22Rv1 (cell line): ENCODE measurements at regions not wholly inside any gene's neighbourhood (a gene's known extent, or its start where the extent isn't known, plus 50 kb on each side); places are given as distances from the start of the nearest gene placed in this dataset.
"Not testable (repeated sequence)": the region's sequence is repeated elsewhere in the genome, so short reads cannot be mapped to it uniquely, and the experiment has no call there.

Experiments used
- H3K27ac ChIP-seq: fragments of 450-650 bp; 2 replicates; pipeline ENCODE4 v1.5.1; 2017
- ZFX ChIP-seq: fragments of 450-650 bp; IDR thresholded peaks from 2 replicates; pipeline ENCODE4 v1.6.1; 2017; ENCODE audit warnings: antibody characterized with exemption, borderline replicate concordance
- TF ChIP-seq, protein P1 (sequence below): fragments of 450-650 bp; IDR thresholded peaks from 2 replicates; pipeline ENCODE4 v1.5.1; 2017; ENCODE audit warnings: mild to moderate bottlenecking

DNA sequence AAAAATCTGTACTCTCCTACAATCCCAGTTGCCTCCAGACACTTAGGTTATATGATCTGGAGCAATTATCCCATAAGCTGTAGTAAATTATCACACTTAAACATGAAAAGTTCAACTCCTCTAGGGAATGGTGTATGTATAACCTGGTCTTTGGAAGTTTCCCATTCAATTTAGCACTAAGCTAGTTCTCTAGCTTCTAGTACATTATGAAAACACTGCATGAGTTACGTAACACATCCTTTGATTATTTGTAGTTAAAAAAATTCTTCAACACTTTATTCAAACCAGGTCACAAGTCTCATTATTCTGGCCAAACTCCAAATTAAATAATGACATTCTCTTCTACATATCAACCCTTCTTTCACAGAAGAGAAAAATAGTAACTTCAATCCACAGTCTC, 827.0 kb upstream of the ADAMTS5 start:
- no peak overlapping the region for H3K27ac ChIP-seq
- TF ChIP-seq, protein P1, sequence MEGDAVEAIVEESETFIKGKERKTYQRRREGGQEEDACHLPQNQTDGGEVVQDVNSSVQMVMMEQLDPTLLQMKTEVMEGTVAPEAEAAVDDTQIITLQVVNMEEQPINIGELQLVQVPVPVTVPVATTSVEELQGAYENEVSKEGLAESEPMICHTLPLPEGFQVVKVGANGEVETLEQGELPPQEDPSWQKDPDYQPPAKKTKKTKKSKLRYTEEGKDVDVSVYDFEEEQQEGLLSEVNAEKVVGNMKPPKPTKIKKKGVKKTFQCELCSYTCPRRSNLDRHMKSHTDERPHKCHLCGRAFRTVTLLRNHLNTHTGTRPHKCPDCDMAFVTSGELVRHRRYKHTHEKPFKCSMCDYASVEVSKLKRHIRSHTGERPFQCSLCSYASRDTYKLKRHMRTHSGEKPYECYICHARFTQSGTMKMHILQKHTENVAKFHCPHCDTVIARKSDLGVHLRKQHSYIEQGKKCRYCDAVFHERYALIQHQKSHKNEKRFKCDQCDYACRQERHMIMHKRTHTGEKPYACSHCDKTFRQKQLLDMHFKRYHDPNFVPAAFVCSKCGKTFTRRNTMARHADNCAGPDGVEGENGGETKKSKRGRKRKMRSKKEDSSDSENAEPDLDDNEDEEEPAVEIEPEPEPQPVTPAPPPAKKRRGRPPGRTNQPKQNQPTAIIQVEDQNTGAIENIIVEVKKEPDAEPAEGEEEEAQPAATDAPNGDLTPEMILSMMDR = no peak
- no peak for TF ChIP-seq ZFX

DNA sequence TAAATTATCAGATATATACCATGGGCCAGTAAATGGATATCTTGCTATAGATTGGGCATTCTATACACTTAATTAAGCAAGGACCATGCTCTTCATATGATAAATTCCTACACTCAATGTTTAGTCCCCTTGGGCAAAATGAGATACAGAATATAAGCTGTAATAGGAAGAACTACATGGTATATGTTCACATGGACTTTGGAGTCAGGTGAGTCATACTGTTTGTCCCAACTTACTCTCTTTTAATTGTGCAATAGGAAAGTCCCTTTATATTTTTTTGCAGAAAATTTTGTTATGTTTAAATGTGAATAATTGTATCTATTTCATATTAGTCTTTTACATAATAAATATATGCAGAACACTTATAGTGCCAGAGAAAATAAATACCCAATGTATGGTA, 820.2 kb upstream of the ADAMTS5 start:
- H3K27ac ChIP-seq = no peak overlapping the region
- TF ChIP-seq, protein P1 = no peak
- TF ChIP-seq ZFX = no peak

DNA sequence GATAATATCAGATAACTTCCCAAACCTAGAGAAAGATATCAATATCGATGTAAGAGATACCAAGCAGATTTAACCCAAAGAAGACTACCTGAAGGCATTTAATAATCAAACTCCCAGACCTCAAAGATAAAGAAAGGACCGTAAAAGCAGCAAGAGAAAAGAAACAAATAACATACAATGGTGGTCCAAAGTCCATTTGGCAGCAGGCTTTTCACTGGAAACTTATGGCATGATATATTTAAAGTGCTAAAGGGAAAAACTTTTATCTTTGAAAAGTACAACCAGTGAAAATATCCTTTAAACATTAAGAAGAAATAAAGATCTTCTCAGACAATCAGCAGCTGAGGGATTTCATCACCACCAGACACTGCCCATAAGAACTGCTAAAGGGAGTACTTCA, 812.7 kb upstream of the ADAMTS5 start:
- TF ChIP-seq ZFX = no peak
- TF ChIP-seq, protein P1 = no peak
- no peak overlapping the region for H3K27ac ChIP-seq

DNA sequence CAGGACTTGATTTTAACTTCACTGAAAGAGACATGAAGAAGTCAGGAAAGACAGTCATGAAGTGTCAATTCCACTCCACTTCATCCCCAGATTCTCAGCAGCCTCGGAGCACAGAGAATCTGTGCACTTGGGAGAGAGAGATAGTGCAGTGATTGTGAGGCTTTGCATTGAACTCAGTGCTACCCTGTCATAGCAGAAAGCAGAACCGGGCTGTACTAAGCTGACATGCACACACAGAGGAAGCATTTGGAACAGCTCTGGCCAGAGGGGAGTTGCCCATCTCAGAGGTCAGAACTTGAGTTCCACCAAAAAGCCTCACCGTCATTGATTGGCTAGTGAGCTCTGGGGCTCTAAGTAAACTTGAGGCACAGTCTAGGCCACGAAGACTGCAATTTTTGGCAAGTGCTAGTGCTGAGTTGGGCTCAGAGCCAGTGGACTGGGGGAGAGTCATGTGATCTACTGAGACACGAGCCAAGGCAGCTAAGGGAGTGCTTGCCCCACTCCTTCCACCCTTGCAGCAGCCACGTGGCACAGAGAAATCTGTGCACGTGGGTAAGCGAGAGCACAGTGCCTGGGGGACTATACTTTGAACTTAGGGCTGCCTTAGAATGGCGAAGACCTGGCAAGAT, 810.2 kb upstream of the ADAMTS5 start:
- no peak overlapping the region for H3K27ac ChIP-seq
- no peak for TF ChIP-seq ZFX
- TF ChIP-seq, protein P1 = no peak

DNA sequence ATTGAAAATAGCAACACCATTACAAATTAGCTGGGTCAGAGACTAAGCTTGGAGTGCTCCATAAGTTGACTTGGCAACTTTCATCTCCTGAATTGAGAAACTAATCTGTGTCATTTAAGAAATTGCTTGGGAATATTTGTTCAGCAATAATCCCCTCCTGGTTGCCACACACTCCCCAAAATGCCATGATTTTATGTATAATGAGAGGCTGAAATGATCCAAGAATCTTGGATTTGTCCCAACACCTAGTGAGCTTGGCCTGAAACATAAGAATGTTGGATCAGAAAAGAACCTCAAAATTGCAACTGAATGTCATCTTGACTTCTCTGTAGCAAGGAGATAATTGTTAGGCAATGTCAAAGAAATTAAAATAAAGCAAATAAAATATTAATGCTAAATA, 805.9 kb upstream of the ADAMTS5 start:
- H3K27ac ChIP-seq = no peak overlapping the region
- no peak for TF ChIP-seq ZFX
- TF ChIP-seq, protein P1 = no peak

DNA sequence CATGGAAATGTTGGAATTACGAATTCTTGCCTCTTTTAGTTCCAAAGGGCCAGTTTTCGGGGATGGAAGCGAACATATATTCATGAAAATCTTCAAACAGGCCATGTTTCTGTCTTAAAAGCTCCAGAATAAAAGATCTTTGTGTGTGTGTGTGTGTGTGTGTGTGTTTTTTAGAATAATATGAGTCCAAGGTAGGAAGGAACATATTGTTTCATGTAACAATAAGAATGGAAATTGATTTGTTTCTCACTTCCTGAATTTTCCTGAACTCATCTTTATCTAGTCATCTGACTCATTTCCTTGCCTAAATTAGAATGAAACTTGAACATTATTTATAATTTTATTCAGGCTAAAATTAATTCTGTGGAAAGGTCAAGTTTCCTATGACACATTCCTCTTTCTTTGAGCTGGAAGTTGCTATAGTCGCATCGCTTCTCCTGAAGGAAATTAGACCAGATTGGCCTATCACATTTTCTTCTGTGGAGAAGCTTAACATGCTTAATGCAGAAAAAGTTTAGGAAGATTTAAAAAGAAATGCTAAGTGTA, 805.1 kb upstream of the ADAMTS5 start:
- no peak for TF ChIP-seq ZFX
- TF ChIP-seq, protein P1 = no peak
- H3K27ac ChIP-seq = no peak overlapping the region

DNA sequence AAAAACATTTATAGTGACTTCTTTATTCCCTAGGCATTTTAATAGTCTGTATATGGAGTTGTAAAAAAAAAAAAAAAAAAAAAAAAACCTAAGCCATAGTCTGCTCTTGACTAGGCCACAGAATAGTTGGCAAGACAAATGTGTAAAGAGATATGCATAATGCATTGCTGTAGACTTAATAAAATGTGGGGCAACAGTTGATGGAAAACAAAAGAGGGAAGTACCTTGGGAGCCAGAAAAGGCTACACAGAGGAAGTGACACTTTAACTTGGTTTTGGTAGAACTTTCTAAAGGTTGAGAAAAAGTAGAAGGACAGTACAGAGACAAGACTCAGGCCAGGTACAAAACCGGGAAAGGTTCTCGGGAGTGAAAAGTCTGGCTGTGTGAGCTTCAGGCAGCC, 802.9 kb upstream of the ADAMTS5 start:
- no peak for TF ChIP-seq ZFX
- TF ChIP-seq, protein P1 = no peak
- no peak overlapping the region for H3K27ac ChIP-seq

DNA sequence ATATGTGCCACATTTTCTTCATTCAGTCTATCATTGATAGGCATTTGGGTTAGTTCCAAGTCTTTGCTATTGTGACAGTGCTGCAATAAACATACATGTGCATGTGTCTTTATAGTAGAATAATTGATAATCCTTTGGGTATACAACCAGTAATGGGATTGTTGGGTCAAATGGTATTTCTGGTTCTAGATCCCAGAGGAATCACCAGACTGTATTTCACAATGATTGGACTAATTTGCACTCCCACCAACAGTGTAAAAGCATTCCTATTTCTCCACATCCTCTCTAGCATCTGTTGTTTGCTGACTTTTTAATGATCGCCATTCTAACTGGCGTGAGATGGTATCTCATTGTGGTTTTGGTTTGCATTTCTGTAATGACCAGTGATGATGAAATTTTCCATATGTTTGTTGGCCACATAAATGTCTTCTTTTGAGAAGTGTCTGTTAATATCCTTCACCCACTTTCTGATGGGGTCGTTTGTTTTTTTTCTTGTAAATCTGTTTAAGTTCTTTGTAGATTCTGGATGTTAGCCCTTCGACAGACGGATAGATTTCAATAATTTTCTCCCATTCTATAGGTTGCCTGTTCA, 801.3 kb upstream of the ADAMTS5 start:
- not testable (repeated sequence) for H3K27ac ChIP-seq
